ENCODE measurements at regions not wholly inside any gene's neighbourhood (a gene's known extent, or its start where the extent isn't known, plus 50 kb on each side); places are given as distances from the start of the nearest gene placed in this dataset.

DNA sequence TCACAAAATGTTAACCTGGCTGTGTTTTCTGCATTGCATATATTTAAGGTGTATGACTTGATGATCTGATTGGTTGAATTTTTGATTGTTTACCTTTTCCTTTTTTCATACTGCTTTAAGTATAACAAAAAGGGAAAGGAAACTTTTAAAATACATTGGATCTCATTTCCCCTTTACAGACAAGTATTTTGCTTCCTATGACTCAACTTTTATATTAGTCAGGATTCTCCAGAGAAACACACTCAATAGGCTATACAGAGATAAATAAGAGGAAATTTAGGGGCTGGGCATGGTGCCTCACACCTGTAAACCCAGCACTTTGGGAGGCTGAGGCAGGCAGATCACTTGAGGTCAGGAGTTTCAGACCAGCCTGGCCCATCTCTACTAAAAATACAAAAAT is 205.8 kb downstream of the TJP1 start:
- TF ChIP-seq, protein P1, sequence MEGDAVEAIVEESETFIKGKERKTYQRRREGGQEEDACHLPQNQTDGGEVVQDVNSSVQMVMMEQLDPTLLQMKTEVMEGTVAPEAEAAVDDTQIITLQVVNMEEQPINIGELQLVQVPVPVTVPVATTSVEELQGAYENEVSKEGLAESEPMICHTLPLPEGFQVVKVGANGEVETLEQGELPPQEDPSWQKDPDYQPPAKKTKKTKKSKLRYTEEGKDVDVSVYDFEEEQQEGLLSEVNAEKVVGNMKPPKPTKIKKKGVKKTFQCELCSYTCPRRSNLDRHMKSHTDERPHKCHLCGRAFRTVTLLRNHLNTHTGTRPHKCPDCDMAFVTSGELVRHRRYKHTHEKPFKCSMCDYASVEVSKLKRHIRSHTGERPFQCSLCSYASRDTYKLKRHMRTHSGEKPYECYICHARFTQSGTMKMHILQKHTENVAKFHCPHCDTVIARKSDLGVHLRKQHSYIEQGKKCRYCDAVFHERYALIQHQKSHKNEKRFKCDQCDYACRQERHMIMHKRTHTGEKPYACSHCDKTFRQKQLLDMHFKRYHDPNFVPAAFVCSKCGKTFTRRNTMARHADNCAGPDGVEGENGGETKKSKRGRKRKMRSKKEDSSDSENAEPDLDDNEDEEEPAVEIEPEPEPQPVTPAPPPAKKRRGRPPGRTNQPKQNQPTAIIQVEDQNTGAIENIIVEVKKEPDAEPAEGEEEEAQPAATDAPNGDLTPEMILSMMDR (IDR thresholded peaks at IDR 0.05; ENCODE audit: low read length) = no peak
- no peak for TF ChIP-seq EZH2 (IDR thresholded peaks at IDR 0.05; ENCODE audit: borderline replicate concordance, low read length)
